T-helper 1 cell (primary cell): ENCODE measurements at regions not wholly inside any gene's neighbourhood (a gene's known extent, or its start where the extent isn't known, plus 50 kb on each side); places are given as distances from the start of the nearest gene placed in this dataset.
"Not testable (repeated sequence)": the region's sequence is repeated elsewhere in the genome, so short reads cannot be mapped to it uniquely, and the experiment has no call there.

ENCODE experiments used
- DNase-seq, 5 donors: peaks; one replicate each; pipeline ENCODE4 v3.0.0-alpha.2; 2012 to 2020

GRCh38 chr1:29800522-29800956 is 564.2 kb downstream of the PTPRU start:
- DNase-seq: no peak

- DNase-seq: no peak
Measured at GRCh38 chr1:29800120-29800519, 563.8 kb downstream of the PTPRU start.

DNA sequence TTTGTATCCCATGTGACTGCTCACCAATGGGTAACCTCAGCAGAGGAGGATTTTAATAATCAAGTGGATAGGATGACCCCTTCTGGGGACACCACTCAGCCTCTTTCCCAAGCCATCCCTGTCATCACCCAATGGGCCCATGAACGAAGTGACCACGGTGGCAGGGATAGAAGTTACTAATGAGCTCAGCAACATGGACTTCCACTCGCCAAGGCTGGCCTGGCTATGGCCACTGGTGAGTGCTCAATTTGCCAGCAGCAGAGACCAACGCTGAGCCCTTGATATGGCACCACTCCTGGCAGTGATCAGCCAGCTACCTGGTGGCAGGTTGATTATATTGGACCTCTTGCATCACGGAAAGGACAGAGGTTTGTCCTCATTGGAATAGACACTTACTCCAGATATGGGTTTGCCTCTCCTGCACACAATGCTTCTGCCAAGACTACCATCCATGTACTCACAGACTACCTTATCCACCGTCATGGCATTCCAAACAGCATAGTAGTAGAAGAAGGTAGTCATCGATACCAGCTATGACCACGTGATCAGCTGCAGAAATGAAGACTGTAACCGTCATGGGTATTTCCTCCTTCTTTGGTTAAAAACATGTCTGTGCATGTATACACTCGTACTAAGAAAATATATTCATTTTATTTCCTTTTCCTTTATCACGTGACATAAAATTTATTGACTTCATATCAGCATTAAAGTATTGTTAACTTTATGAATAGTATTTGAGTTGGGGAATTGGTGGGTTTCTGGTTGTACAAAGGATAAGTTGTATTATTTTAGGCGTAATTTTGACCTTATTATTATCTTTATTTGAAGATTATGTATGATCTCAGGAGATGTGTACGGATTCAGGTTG is 562.6 kb downstream of the PTPRU start:
- no peak for DNase-seq

DNA sequence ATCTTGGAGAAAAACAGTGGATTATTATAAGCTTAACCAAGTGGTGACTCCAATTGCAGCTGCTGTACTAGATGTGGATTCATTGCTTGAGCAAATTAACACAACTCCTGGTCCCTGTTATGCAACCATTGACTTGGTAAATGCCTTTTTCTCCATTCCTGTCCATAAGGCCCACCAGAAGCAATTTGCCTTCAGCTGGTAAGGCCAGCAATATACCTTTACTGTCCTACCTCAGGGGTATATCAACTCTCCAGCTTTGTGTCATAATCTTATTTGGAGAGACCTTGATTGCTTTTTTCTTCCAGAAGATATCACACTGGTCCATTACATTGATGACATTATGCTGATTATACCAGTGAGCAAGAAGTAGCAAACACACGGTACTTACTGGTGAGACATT is 560.8 kb downstream of the PTPRU start:
- not testable (repeated sequence) for DNase-seq

DNA sequence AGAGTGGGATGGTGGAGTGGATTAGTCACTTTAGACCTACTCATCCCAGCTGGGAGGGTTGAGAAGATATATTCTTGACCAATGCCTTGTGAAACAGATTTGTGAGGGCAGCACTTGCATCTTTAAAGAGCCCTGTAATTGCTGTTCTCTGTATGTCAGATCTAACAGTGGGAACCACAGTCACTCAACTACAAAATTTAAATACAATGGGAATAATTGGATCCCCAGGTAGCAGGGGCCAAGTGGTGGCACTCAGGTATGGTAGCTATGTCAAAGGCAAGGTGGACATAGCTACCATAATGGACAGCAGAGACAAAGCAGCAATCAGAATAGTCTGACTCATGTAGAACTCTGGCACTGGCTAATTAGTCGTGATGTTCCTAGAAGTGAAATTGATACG is 559.6 kb downstream of the PTPRU start:
- DNase-seq: not testable (repeated sequence)

- no peak for DNase-seq
Measured at GRCh38 chr1:29793653-29794348, 557.5 kb downstream of the PTPRU start.

DNA sequence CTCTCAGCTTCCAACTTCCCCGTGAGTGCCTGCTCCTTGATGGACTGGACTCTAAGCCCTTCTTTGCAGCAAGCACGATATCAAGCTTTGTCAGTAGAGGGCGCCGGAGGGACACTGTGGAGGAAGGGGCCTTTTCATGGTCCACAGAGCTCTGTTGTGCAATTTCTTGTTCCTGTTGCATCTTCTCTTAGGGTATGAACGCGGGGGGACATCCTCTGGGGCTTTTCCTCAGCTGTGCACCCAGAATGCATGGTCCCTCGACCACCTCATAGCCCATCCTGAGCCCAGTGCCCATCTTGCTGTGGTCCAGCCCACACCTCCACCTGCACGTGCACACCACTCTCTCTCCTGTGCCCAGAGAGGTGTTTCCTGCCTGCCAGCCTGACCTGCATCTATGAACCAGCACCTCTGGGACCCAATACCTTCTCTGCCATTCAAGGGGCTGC is 556.8 kb downstream of the PTPRU start:
- DNase-seq: peak in 2 of 5 donors; percentile 17 to 77

DNA sequence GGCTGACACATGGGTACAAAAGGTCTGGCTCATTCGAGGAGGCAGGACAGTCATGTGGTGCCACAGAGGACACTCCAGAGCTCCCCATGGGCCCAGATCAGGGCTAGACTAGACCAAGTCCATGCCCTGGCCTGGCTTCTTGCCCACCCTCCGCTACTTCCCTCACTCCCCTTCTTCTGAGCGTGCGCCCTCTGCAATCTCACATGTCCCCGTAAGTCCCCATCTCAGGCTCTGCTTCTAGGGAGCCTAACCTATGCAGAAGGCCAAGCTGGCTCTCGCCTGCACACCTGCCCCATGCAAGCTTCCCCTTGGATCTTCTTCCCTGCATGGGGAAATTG is 553.6 kb downstream of the PTPRU start:
- DNase-seq: no peak

- DNase-seq: no peak
Measured at GRCh38 chr1:29789221-29789909, 553.0 kb downstream of the PTPRU start.

GRCh38 chr1:29786791-29787732 is 550.7 kb downstream of the PTPRU start:
- DNase-seq: no peak

GRCh38 chr1:29786195-29786594 is 549.9 kb downstream of the PTPRU start:
- DNase-seq: no peak

DNA sequence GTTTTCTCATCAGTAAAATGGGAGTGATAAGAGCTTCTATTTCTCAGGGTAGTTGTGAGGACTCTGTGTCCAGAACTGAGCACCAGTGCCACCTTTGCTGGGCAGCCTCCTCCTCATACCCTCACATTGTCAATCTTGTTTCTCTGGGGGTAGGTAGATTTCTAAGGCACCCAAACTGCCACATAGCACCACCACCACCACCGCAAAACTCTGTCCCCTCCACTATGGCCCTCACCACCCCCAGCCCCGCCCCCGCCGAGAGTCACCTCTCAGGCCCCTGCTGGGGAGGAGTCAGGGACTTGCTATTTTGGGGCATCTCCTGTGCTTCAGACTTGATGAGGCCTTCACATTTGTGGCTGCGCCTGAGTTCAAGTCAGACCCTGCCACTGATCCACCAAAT is 549.2 kb downstream of the PTPRU start:
- DNase-seq: no peak

DNA sequence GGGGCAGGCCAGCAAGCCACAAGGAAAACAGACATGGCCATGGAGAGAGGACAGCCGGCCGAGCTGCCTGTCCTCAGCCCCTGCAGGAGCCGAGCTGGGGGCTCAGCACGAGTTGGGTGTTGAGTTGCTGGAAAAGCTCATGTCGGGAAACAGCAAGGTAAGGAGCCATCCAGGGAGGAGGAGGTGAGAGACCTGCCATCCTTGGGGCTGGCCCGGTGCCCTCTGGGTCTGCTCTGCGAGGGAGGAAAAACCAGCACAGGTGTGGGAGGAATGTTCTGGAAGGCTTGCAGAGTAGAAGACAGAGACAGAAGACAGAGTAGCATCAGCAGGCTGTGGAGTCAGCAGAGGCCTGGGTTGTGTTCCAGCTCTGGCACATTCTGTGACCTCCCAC is 548.8 kb downstream of the PTPRU start:
- DNase-seq: no peak

- no peak for DNase-seq
Measured at GRCh38 chr1:29784276-29785136, 548.2 kb downstream of the PTPRU start.

GRCh38 chr1:29783508-29784275 is 547.4 kb downstream of the PTPRU start:
- DNase-seq: no peak

GRCh38 chr1:29782846-29783507 is 546.7 kb downstream of the PTPRU start:
- no peak for DNase-seq

DNA sequence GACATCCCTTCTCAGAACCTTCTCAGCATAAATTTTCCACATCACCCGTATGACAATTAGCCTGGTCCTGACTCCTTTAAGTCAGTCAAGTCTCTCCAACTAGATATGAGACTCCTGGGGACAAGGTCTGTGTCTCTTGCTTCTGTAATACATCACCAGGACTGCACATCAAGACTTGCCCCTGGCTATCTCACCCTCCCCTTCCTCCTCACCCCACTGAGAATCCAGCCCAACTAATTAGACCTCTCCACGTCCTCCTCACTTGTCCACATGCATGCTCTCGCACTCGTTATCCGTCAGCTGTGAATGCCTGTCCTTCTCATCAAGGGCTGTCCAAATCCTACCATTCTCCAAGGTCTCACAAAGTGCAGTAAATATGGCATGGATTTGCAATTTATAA is 542.8 kb downstream of the PTPRU start:
- DNase-seq: no peak

DNA sequence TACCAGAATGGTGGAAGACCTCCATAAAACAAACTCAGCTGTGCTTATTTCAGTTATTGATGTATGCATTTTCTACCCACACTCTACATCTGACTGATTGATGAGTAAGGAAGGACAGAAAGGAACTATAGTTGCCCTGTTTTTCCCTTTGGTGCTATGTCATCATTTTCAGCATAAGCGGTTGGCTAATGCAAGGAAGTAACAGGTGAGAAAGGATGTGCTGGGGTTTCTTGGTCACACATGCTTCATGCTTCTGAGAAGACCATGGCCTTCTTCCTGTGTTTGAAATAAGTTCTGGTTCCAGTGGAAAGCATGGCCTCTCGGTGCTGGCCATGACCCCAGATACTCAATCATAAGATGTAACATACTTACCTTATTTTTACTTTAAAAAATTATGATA is 541.2 kb downstream of the PTPRU start:
- DNase-seq: peak in 1 of 5 donors; percentile 61

DNA sequence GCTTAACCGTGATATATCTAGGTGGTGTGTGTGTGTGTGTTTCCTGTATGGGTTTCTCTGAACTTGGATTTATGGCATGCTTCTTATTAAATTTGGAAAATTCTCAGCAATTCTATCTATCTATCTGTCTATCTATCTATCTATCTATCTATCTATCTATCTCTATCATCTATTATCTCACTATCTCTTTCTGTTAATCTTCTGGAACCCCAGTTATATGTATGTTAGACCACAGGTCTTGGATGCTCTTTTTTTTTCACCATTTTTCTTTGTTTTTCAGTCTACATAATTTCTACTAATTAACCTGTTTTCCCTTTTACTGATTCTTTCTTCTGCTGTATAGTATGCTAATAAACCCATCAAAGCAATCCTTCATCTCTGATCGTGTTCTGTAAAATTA is 538.0 kb downstream of the PTPRU start:
- DNase-seq: no peak

DNA sequence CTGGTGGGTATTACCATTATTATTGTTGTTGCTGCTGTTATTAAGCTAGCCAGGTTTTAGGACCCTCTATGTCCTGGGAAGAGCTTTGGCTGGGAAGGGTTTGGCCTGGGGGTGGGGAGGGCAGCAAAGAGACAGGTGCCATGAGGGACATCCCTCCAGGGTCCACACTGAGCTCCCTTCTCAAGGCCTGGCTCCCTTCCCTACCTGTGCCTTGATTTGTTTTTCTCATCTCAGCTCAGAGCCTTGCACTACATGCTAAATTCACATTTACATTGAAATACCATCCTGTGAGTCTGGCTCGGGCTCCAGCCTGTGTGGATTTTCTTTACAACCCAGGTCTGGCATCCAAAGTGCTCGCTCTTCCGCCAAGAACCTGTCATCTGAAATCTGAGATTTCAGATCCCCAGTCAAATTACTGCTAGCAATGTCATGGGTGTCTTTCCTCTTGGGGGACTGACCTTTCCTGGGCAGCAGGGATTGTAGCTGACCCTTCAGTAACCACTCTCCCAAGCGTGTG is 536.3 kb downstream of the PTPRU start:
- no peak for DNase-seq
